ENCODE measurements at regions not wholly inside any gene's neighbourhood (a gene's known extent, or its start where the extent isn't known, plus 50 kb on each side); places are given as distances from the start of the nearest gene placed in this dataset.
A peak's percentile ranks its signal among the peaks of the same experiment; 100 is the strongest.
"Not testable (repeated sequence)": the region's sequence is repeated elsewhere in the genome, so short reads cannot be mapped to it uniquely, and the experiment has no call there.

DNA sequence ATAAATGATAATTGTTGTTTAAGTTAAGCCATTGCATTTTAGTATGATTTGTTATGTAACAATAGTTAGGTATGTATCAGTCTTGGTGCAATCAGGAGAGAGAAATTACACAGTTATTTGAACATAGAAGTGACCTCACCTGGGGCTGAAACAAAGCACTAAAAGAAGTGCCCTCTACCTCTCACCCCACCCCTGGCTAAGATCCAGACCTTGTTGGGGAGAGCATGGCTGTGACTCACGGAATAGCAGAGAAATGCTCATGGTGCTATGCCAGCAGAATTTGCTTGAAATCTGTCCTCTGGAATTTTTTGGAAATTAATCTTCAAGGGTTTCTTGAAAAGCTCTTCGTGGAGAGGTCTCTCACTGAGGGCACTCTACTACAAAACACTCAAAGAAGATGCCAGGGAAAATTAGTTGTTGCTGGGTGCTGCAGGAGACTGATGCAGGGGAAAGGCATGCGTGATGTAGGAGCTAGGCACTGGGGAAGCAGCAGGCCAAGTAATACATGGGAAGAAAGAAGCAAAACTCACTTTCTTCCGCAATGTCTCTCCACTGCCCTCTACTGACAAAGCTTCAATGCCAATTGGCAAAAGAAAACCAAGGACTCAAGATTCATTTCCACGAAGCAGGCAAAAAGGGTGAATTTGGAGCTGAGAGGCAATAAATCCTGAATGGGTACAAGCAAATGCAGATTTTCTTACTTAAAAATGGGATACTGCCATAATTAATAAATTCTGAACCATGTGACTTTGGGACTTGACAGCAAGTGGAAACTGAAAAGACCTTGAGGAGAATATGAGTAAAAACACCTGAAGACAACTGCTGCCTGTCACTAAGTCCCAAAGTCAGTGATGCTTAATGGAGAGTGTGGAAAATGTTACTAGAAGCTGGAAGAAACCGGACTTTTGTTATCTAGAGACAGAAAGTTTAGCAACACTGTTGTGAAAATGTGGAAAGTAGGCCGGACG, 136.3 kb upstream of the ZNF184 start:
- TF ChIP-seq, protein P1, sequence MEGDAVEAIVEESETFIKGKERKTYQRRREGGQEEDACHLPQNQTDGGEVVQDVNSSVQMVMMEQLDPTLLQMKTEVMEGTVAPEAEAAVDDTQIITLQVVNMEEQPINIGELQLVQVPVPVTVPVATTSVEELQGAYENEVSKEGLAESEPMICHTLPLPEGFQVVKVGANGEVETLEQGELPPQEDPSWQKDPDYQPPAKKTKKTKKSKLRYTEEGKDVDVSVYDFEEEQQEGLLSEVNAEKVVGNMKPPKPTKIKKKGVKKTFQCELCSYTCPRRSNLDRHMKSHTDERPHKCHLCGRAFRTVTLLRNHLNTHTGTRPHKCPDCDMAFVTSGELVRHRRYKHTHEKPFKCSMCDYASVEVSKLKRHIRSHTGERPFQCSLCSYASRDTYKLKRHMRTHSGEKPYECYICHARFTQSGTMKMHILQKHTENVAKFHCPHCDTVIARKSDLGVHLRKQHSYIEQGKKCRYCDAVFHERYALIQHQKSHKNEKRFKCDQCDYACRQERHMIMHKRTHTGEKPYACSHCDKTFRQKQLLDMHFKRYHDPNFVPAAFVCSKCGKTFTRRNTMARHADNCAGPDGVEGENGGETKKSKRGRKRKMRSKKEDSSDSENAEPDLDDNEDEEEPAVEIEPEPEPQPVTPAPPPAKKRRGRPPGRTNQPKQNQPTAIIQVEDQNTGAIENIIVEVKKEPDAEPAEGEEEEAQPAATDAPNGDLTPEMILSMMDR (conservative IDR thresholded peaks at IDR 0.05; ENCODE audit: low read depth, low read length) = peak; percentile 95
- no peak for DNase-seq (ENCODE audit: low read depth)
- no peak overlapping the region for H3K4me3 ChIP-seq (ENCODE audit: low read depth, low read length)

DNA sequence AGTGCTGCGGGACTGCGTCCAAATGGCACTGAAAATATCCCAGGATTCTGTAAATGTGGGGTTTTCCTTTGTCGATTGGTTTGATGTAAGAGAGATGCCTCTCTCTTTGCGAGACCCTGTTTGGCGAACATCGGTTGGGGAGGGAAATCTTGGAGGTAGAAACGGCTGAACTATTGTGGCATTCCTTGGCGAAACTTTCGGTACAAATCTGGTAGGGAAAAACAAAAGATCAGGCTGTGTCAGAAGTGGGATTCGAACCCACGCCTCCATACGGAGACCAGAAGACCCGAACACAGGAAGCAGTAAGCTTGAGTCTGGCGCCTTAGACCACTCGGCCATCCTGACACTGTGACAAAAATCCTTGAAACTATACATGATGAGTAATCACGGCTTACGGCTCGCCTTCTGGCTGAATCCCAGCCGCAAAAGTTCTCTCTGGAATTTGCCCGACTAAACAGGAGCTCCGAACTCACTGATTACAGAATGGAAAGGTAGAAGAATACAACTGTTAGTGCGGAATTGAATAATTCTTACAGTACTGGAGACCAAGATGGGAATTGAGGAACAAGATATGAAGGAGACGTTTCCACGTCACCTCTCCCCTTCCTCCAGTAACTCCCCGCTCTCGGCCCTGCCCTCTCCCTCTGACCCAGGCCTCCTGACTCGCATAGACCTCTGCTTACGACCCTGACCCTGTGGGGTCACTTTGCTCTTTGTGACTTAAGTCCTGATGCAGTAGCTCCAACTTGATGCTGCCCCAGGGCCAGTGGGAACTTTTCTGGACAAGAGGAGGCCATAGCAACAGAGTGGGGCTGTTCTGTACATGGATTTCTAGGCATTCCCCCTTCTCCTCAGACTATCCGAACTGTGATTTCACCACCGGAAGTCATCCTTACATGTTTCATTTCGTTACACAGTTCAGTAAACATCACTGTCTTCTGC, 132.8 kb upstream of the ZNF184 start:
- no peak for DNase-seq (ENCODE audit: low read depth)
- TF ChIP-seq, protein P1 (conservative IDR thresholded peaks at IDR 0.05; ENCODE audit: low read depth, low read length) = no peak
- peak overlapping the region; percentile 69 for H3K4me3 ChIP-seq (ENCODE audit: low read depth, low read length)

DNA sequence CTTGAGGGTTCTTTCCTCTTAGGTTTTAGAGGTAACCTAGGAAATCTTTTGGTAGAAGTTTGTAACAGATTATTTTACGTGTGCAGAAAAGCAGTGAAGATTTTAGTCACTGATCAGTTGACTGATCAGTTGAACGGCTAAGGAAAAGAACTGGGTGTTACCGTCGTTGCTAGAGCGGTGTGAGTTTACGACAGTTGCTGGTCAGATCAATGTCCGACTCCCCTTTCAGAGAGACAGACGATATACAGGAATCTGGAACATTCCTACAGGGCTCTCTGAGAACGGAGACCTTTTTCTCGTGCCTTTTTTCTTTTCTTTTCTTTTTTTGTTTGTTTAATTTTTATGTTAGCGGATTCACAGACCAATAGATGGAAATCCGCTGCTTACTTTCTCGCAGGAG, 132.1 kb upstream of the ZNF184 start:
- TF ChIP-seq, protein P1 (conservative IDR thresholded peaks at IDR 0.05; ENCODE audit: low read depth, low read length) = no peak
- DNase-seq (ENCODE audit: low read depth) = no peak
- H3K4me3 ChIP-seq (ENCODE audit: low read depth, low read length) = peak overlapping the region; percentile 69

DNA sequence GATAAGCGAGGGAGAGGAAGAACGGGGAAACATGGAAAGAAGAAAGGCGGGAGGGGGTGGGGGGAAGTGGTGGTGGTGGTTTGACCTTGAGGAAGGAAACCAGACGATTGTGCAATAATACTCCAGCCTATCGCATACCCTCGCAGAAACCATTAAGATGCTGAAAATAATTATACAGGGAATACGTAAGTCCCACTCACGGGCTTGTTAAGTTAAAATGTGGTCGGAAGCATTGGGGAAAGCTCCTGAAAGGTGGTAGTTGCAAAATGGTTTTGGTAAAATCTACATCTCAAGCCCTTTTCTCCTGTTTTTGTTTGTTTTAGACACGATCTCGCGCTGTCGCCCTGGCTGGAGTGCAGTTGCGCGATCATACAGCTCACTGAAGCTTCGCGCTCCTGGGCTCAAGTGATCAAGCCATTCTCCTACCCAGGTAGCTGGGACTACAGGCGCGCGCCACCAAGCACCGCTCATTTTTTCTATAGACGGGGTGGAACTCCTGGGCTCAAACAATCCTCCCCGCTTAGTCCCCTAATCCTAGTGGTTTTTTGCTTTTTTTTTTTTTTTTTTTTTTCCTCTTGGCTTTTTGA, 128.9 kb upstream of the ZNF184 start:
- no peak for DNase-seq (ENCODE audit: low read depth)
- TF ChIP-seq, protein P1 (conservative IDR thresholded peaks at IDR 0.05; ENCODE audit: low read depth, low read length) = no peak
- no peak overlapping the region for H3K4me3 ChIP-seq (ENCODE audit: low read depth, low read length)

DNA sequence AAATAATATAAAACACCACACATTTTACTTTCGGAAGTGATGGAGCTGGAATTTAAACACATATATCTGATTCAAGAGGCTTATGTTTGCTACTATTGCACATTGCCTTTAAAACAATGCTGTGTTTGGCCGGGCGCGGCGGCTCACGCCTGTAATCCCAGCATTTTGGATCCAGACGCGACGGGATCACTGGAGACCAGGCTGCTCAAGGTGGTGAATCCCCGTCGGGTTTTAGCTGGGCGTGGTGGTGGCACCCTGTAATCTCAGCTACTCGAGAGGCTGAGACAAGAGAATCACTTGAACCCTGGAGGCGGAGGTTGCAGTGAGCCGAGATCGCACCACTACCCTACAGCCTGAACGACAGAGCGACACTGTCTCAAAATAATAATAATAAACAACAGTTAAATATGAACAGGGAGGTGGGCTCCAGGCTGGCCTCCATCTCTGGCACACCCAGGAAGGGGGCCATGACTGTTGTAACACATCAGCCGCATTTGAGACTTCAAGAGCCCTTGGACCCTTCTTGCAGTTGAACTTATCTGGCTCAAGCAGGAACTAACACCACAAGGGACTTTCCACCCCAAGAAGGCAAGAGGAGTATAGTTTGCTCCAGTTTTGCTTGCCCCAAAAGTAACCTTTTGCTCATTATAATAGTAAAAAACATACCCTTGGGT, 127.1 kb upstream of the ZNF184 start:
- no peak for DNase-seq (ENCODE audit: low read depth)

DNA sequence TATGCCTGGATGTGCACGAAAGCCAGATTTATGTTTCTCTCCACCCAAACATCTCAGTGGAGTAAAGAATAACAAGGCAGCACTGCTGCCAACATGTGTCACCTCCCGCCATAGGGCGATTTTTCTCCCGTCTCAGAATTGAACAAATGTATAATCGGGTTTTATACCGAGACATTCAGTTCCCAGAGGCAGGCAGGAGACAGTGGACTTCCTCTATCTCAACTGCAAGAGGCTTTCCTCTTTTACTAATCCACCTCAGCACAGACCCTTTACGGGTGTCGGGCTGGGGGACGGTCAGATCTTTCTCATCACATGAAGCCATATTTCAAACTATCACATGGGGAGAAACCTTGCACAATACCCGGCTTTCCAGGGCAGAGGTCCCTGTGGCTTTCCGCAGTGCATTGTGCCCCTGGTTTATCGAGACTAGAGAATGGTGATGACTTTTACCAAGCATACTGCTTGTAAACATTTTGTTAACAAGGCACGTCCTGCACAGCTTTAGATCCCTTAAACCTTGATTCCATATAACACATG, 124.2 kb upstream of the ZNF184 start:
- DNase-seq (ENCODE audit: low read depth); H3K4me3 ChIP-seq (ENCODE audit: low read depth, low read length): not testable (repeated sequence)

More for the DNA sequence above, 127.1 kb upstream of the ZNF184 start:
- TF ChIP-seq, protein P1 (conservative IDR thresholded peaks at IDR 0.05; ENCODE audit: low read depth, low read length) = no peak
- no peak overlapping the region for H3K4me3 ChIP-seq (ENCODE audit: low read depth, low read length)
